ENCODE measurements at regions not wholly inside any gene's neighbourhood (a gene's known extent, or its start where the extent isn't known, plus 50 kb on each side); places are given as distances from the start of the nearest gene placed in this dataset.

DNA sequence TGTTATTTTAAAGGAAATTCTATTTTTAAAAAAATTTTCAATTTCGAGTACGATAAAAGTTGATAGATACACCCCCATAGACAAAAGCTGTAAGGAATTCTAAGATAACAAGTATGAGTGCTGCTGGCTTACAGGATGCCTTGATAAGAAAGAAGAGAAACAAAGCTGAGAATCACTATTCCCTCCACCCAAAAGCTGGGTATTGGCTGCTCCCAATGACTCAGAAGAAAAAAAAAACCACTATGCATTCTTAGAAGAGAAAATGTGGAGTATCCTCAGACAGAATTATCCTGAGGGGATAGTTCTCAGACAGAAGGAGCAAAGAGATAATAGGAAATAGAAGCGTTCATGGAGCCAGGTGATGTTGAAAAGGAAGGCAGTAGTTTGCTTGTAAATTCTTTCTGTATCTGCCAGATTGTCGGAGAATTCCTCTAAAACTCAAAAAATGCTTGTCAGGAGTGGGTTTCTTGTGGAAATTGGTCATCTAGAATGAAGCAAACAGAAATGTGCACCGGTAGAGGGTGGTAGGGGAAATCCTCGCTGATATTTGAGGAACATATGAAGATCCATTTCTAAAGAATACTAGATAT is 217.5 kb upstream of the ADAMTS3 start:
- TF ChIP-seq, protein P1, sequence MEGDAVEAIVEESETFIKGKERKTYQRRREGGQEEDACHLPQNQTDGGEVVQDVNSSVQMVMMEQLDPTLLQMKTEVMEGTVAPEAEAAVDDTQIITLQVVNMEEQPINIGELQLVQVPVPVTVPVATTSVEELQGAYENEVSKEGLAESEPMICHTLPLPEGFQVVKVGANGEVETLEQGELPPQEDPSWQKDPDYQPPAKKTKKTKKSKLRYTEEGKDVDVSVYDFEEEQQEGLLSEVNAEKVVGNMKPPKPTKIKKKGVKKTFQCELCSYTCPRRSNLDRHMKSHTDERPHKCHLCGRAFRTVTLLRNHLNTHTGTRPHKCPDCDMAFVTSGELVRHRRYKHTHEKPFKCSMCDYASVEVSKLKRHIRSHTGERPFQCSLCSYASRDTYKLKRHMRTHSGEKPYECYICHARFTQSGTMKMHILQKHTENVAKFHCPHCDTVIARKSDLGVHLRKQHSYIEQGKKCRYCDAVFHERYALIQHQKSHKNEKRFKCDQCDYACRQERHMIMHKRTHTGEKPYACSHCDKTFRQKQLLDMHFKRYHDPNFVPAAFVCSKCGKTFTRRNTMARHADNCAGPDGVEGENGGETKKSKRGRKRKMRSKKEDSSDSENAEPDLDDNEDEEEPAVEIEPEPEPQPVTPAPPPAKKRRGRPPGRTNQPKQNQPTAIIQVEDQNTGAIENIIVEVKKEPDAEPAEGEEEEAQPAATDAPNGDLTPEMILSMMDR (conservative IDR thresholded peaks at IDR 0.05) = no peak
- TF ChIP-seq ZFX (IDR thresholded peaks at IDR 0.05) = no peak
